ENCODE measurements at regions not wholly inside any gene's neighbourhood (a gene's known extent, or its start where the extent isn't known, plus 50 kb on each side); places are given as distances from the start of the nearest gene placed in this dataset.

GRCh38 chr2:147174824-147175254, 670.0 kb upstream of the ACVR2A start:
- Histone ChIP-seq H3K27ac (ENCODE audit: low read length) (no peak overlapping the region), H3K4me1 (ENCODE audit: control insufficient read depth, insufficient read depth, low read length) (no peaks in the 10 kb centered on the region), H3K27me3 (ENCODE audit: control insufficient read depth, insufficient read depth, low read length) (no peaks in the 10 kb centered on the region), H3K4me3 (ENCODE audit: low read length) (no peak overlapping the region), H3K36me3 (ENCODE audit: control insufficient read depth, insufficient read depth, low read length) (no peaks in the 10 kb centered on the region), H3K9me3 (replicated peaks; ENCODE audit: control insufficient read depth, low read depth, low read length) (no peaks in the 10 kb centered on the region)
- WGBS (ENCODE audit: insufficient coverage) = no CpG with 5 or more reads among the region's 2 CpGs
- no peak for DNase-seq

DNA sequence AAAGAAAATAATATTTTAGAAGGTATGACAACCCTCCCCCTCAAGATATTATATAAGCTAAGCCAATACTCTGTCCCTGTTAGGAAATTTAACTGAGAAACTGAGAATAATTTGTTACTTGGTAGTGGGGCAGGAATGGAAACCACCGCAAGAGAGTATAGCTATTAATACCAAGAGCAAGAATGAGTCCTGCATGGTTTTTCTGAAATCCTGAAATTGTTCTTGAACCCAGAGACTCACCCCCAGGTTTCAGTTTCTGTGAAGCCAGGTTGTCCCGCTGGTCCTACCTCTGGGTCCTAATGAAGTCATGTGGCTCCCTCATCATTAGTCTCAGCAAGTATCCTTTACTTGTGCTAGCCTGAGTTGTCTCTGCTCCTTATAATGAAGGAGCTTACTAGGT, 671.0 kb upstream of the ACVR2A start:
- H3K4me1 ChIP-seq (ENCODE audit: control insufficient read depth, insufficient read depth, low read length) = no peaks in the 10 kb centered on the region
- no peak for DNase-seq
- no peak overlapping the region for H3K4me3 ChIP-seq (ENCODE audit: low read length)
- no peak overlapping the region for H3K27ac ChIP-seq (ENCODE audit: low read length)
- 100% methylated on average over 2 of the region's 2 CpGs for WGBS (ENCODE audit: insufficient coverage)
- H3K9me3 ChIP-seq (replicated peaks; ENCODE audit: control insufficient read depth, low read depth, low read length) = no peaks in the 10 kb centered on the region
- no peaks in the 10 kb centered on the region for H3K27me3 ChIP-seq (ENCODE audit: control insufficient read depth, insufficient read depth, low read length)
- H3K36me3 ChIP-seq (ENCODE audit: control insufficient read depth, insufficient read depth, low read length) = no peaks in the 10 kb centered on the region

- H3K27ac ChIP-seq (ENCODE audit: low read length) = no peak overlapping the region
- no peaks in the 10 kb centered on the region for H3K4me1 ChIP-seq (ENCODE audit: control insufficient read depth, insufficient read depth, low read length)
- no peaks in the 10 kb centered on the region for H3K36me3 ChIP-seq (ENCODE audit: control insufficient read depth, insufficient read depth, low read length)
- no peak overlapping the region for H3K4me3 ChIP-seq (ENCODE audit: low read length)
- H3K9me3 ChIP-seq (replicated peaks; ENCODE audit: control insufficient read depth, low read depth, low read length) = no peaks in the 10 kb centered on the region
- no peaks in the 10 kb centered on the region for H3K27me3 ChIP-seq (ENCODE audit: control insufficient read depth, insufficient read depth, low read length)
- no CpG with 5 or more reads among the region's 1 CpG for WGBS (ENCODE audit: insufficient coverage)
- DNase-seq = no peak
Observed at GRCh38 chr2:147173189-147173581, 671.6 kb upstream of the ACVR2A start.

DNA sequence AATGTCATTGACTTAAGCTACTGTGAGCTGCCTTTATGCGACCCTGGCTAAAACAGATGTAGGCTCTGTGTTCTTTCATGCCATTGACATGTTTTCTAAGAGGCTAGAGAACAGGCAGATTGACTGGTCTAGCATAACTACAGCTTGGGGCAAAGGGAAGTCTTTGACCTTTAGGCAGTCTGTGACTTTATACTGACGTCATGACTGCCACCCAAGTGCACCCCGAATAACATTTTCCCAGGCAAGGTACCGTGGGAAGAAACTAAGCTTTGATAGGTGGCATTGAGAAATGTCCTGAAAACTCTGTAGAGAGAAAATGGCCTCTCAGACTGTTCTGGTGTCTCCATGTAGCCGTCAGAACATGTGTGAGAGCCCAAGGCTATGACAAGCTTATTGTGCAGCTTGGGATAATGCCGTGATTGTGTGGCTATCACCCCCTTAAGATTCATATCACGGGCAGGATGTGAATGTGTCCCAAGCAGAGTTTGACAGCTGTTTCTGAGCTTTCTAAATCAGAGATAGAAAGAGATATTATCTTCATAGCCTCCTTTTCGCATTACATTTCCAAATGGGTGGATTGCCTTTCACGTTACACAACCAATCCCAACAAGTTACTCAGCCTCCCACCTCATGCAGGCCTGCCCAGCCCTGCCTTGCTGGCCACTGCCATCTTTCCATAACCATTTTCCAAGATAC, 672.2 kb upstream of the ACVR2A start:
- no peak for DNase-seq

DNA sequence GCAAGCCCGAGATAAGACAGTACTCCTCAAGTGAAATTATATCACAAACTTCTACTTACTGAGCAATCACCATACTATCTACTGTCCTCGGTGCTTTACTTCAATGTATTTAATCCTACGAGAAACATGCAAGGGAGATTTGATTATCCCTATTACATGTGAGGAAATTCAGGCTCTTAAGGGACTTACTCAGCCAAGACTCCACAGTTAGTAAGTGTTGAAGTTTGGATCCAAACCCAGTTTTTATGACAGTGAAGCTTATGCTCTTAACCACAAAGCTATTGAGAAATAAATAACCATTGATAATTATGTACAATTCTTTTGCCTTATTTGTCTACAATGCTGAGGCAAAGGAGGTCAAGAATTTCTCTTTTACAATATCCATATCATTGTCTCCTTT, 672.9 kb upstream of the ACVR2A start:
- no peak for DNase-seq
- Histone ChIP-seq H3K9me3 (replicated peaks; ENCODE audit: control insufficient read depth, low read depth, low read length) (no peaks in the 10 kb centered on the region), H3K36me3 (ENCODE audit: control insufficient read depth, insufficient read depth, low read length) (no peaks in the 10 kb centered on the region), H3K4me3 (ENCODE audit: low read length) (no peak overlapping the region), H3K4me1 (ENCODE audit: control insufficient read depth, insufficient read depth, low read length) (no peaks in the 10 kb centered on the region), H3K27ac (ENCODE audit: low read length) (no peak overlapping the region), H3K27me3 (ENCODE audit: control insufficient read depth, insufficient read depth, low read length) (no peaks in the 10 kb centered on the region)
- WGBS (ENCODE audit: insufficient coverage) = no CpG with 5 or more reads among the region's 3 CpGs

More for the DNA sequence above, 672.2 kb upstream of the ACVR2A start:
- Histone ChIP-seq H3K4me3 (ENCODE audit: low read length) (no peak overlapping the region), H3K4me1 (ENCODE audit: control insufficient read depth, insufficient read depth, low read length) (no peaks in the 10 kb centered on the region), H3K9me3 (replicated peaks; ENCODE audit: control insufficient read depth, low read depth, low read length) (no peaks in the 10 kb centered on the region), H3K27ac (ENCODE audit: low read length) (no peak overlapping the region), H3K27me3 (ENCODE audit: control insufficient read depth, insufficient read depth, low read length) (no peaks in the 10 kb centered on the region), H3K36me3 (ENCODE audit: control insufficient read depth, insufficient read depth, low read length) (no peaks in the 10 kb centered on the region)
- WGBS (ENCODE audit: insufficient coverage) = 71% methylated on average over 5 of the region's 9 CpGs

- Histone ChIP-seq H3K4me3 (ENCODE audit: low read length) (no peak overlapping the region), H3K9me3 (replicated peaks; ENCODE audit: control insufficient read depth, low read depth, low read length) (no peaks in the 10 kb centered on the region), H3K36me3 (ENCODE audit: control insufficient read depth, insufficient read depth, low read length) (no peaks in the 10 kb centered on the region), H3K27ac (ENCODE audit: low read length) (no peak overlapping the region), H3K4me1 (ENCODE audit: control insufficient read depth, insufficient read depth, low read length) (no peaks in the 10 kb centered on the region), H3K27me3 (ENCODE audit: control insufficient read depth, insufficient read depth, low read length) (no peaks in the 10 kb centered on the region)
- no CpG with 5 or more reads among the region's 1 CpG for WGBS (ENCODE audit: insufficient coverage)
- no peak for DNase-seq
Observed at GRCh38 chr2:147170932-147171331, 673.9 kb upstream of the ACVR2A start.

DNA sequence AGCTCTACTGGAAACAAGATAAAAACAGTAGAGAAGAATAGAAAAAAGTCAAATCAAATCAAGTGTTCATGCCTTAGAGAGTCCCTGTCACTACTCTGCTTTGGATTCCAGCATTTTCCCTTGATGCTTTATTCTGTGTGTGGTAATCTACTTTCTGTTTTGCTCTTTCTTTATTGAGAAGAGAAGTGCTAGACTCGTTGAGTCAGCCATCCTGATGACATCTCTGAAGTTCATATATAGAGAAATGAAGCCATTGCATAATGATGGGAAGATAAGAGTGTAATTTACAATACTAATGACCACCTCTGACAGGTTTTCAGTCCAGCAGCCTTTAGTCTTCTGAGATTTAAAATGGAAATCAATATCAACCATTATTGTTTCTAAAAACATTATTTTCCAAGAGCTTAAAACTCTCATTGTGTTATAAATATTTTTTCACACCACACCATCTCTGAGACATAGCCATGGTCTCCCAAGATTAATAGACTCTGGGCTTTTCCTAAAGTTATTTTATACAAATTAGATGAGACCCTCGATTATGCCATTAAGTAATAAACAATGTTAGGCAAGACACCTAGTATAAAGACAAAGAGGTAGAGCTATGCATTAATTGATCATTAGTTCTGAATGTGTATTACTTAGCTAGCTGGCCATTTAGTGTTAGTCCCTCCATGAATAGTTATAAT, 679.0 kb upstream of the ACVR2A start:
- H3K27ac ChIP-seq (ENCODE audit: low read length) = no peak overlapping the region
- no peaks in the 10 kb centered on the region for H3K36me3 ChIP-seq (ENCODE audit: control insufficient read depth, insufficient read depth, low read length)
- DNase-seq = no peak
- no CpG with 5 or more reads among the region's 2 CpGs for WGBS (ENCODE audit: insufficient coverage)
- no peak overlapping the region for H3K4me3 ChIP-seq (ENCODE audit: low read length)
- H3K27me3 ChIP-seq (ENCODE audit: control insufficient read depth, insufficient read depth, low read length) = no peaks in the 10 kb centered on the region
- no peaks in the 10 kb centered on the region for H3K9me3 ChIP-seq (replicated peaks; ENCODE audit: control insufficient read depth, low read depth, low read length)
- H3K4me1 ChIP-seq (ENCODE audit: control insufficient read depth, insufficient read depth, low read length) = no peaks in the 10 kb centered on the region

GRCh38 chr2:147164563-147164962, 680.3 kb upstream of the ACVR2A start:
- no peak for DNase-seq
- no peaks in the 10 kb centered on the region for H3K27me3 ChIP-seq (ENCODE audit: control insufficient read depth, insufficient read depth, low read length)
- no peak overlapping the region for H3K4me3 ChIP-seq (ENCODE audit: low read length)
- H3K27ac ChIP-seq (ENCODE audit: low read length) = no peak overlapping the region
- WGBS (ENCODE audit: insufficient coverage) = 94% methylated on average over 4 of the region's 4 CpGs
- H3K4me1 ChIP-seq (ENCODE audit: control insufficient read depth, insufficient read depth, low read length) = no peaks in the 10 kb centered on the region
- H3K36me3 ChIP-seq (ENCODE audit: control insufficient read depth, insufficient read depth, low read length) = no peaks in the 10 kb centered on the region
- H3K9me3 ChIP-seq (replicated peaks; ENCODE audit: control insufficient read depth, low read depth, low read length) = no peaks in the 10 kb centered on the region

DNA sequence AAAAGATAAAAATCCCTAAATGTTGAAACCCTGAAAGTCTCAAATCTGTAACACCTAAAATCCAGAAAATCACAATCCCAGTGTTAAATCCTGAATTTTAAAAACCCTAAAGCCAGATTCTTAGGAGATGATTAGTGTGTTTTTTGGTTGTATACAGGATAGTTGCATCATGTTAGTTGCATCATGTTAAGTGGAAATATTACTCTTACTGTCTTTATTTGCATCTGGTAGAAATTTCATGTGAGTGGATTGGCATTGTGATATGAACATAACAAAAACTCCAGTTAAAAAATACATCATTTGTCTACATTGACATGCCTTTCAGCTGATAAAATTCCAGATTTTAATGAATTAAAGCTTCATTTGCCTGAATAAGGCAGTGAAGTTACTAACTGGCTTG, 683.1 kb upstream of the ACVR2A start:
- Histone ChIP-seq H3K4me3 (ENCODE audit: low read length) (no peak overlapping the region), H3K4me1 (ENCODE audit: control insufficient read depth, insufficient read depth, low read length) (no peaks in the 10 kb centered on the region), H3K9me3 (replicated peaks; ENCODE audit: control insufficient read depth, low read depth, low read length) (no peaks in the 10 kb centered on the region), H3K27ac (ENCODE audit: low read length) (no peak overlapping the region), H3K27me3 (ENCODE audit: control insufficient read depth, insufficient read depth, low read length) (no peaks in the 10 kb centered on the region), H3K36me3 (ENCODE audit: control insufficient read depth, insufficient read depth, low read length) (no peaks in the 10 kb centered on the region)
- no peak for DNase-seq

DNA sequence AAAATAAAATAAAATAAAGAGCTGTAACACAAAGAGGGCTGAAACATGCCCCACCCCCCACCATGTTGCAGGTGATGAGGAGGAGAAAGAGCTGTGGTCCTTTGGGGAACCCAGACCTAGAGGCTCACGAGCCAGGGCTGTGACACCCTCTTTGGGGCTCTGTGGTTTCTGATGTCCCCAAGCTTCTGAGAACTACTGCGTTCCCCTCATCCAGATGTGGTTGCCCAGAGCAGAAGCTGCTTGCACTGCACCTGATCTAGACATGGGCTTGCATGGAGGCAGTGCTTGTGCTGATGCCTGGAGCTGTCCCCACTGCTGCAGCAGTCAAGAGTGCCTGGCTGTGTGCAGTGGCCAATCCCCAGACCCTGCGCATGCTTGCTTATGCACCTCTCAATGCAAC, 687.9 kb upstream of the ACVR2A start:
- H3K4me1 ChIP-seq (ENCODE audit: control insufficient read depth, insufficient read depth, low read length) = no peaks in the 10 kb centered on the region
- no peak for DNase-seq
- H3K4me3 ChIP-seq (ENCODE audit: low read length) = no peak overlapping the region
- H3K36me3 ChIP-seq (ENCODE audit: control insufficient read depth, insufficient read depth, low read length) = no peaks in the 10 kb centered on the region
- H3K9me3 ChIP-seq (replicated peaks; ENCODE audit: control insufficient read depth, low read depth, low read length) = no peaks in the 10 kb centered on the region
- no peak overlapping the region for H3K27ac ChIP-seq (ENCODE audit: low read length)
- 91% methylated on average over 2 of the region's 3 CpGs for WGBS (ENCODE audit: insufficient coverage)
- no peaks in the 10 kb centered on the region for H3K27me3 ChIP-seq (ENCODE audit: control insufficient read depth, insufficient read depth, low read length)

Measured in muscle of leg (tissue), 3 donors.